Esophagus squamous epithelium (tissue), 4 donors: ENCODE measurements at regions not wholly inside any gene's neighbourhood (a gene's known extent, or its start where the extent isn't known, plus 50 kb on each side); places are given as distances from the start of the nearest gene placed in this dataset.

Experiments
- POLR2A ChIP-seq, 4 donors: fragments of 450-650 bp; IDR thresholded peaks; one replicate each; pipeline ENCODE4 v1.6.1; 2017; ENCODE audit warnings: antibody characterized with exemption in 4 of 4, mild to moderate bottlenecking in 4 of 4, moderate library complexity in 3 of 4
- TF ChIP-seq, protein P1 (sequence below), 6 experiments: fragments of 450-650 bp in 4 of 6; fragments of 200-600 bp in 2 of 6; sonication (generic) in 2 of 6; IDR thresholded peaks; one replicate each; pipeline ENCODE4 v1.5.1; 2016 to 2019; ENCODE audit warnings: antibody characterized with exemption in 6 of 6, mild to moderate bottlenecking in 4 of 6, moderate library complexity in 4 of 6

DNA sequence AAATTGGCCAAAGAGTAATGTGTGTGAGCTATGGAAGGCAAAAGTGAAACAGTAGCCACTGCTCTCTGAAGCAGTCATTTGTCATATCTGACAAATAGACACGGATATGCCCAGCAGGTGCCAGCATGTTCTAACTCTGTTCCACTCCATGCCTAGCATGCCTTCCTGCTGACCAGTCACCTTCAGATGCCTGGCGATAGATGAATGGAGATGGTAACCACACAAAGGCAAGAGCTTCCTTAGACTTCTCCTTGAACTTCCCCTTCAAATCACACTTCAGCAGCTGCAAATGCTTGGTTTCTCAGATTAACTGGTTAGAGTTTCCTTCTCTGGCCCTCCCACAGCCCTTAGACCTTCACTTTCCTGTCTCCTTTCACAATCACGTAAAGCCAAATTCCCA is 429.9 kb downstream of the DAD1 start:
- TF ChIP-seq POLR2A (IDR thresholded peaks at IDR 0.05) = no peak
- TF ChIP-seq, protein P1, sequence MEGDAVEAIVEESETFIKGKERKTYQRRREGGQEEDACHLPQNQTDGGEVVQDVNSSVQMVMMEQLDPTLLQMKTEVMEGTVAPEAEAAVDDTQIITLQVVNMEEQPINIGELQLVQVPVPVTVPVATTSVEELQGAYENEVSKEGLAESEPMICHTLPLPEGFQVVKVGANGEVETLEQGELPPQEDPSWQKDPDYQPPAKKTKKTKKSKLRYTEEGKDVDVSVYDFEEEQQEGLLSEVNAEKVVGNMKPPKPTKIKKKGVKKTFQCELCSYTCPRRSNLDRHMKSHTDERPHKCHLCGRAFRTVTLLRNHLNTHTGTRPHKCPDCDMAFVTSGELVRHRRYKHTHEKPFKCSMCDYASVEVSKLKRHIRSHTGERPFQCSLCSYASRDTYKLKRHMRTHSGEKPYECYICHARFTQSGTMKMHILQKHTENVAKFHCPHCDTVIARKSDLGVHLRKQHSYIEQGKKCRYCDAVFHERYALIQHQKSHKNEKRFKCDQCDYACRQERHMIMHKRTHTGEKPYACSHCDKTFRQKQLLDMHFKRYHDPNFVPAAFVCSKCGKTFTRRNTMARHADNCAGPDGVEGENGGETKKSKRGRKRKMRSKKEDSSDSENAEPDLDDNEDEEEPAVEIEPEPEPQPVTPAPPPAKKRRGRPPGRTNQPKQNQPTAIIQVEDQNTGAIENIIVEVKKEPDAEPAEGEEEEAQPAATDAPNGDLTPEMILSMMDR (IDR thresholded peaks at IDR 0.05) = no peak
